Mesenchymal stem cell (in vitro differentiated cells and primary cell): ENCODE measurements at regions not wholly inside any gene's neighbourhood (a gene's known extent, or its start where the extent isn't known, plus 50 kb on each side); places are given as distances from the start of the nearest gene placed in this dataset.

Experiments used
- DNase-seq: peaks from one replicate; pipeline ENCODE4 v3.0.0-alpha.2; 2013
- H2AFZ ChIP-seq: one replicate; pipeline ENCODE4 v1.6.1; 2013; ENCODE audit warnings: low read depth, mild to moderate bottlenecking, control low read depth, inconsistent platforms, low read length, moderate library complexity
- H2AK5ac ChIP-seq: 2 replicates; pipeline ENCODE4 v1.6.1; 2013; ENCODE audit warnings: low read length, moderate library complexity, mild to moderate bottlenecking, inconsistent platforms; ENCODE audit not compliant: severe bottlenecking
- H2BK120ac ChIP-seq: one replicate; pipeline ENCODE4 v1.6.1; 2013; ENCODE audit warnings: low read depth, mild to moderate bottlenecking, inconsistent platforms, low read length, moderate library complexity
- H2BK12ac ChIP-seq, 2 experiments: one replicate each; pipeline ENCODE4 v1.6.1; 2013; ENCODE audit warnings: inconsistent platforms in 2 of 2, low read length in 2 of 2, mild to moderate bottlenecking in 2 of 2, moderate library complexity in 2 of 2, control low read depth in 1 of 2
- H2BK15ac ChIP-seq: one replicate; pipeline ENCODE4 v1.6.1; 2013; ENCODE audit warnings: mild to moderate bottlenecking, low read depth, inconsistent platforms; ENCODE audit not compliant: poor library complexity, severe bottlenecking
- H2BK5ac ChIP-seq: 2 replicates; pipeline ENCODE4 v1.6.1; 2013; ENCODE audit warnings: low read depth, mild to moderate bottlenecking, low read length, control low read depth, inconsistent platforms; ENCODE audit not compliant: poor library complexity, severe bottlenecking
- H3K14ac ChIP-seq, 2 experiments: one replicate each; pipeline ENCODE4 v1.6.1; 2013; ENCODE audit warnings: inconsistent platforms in 2 of 2, low read length in 2 of 2, control low read depth in 1 of 2, mild to moderate bottlenecking in 1 of 2, moderate library complexity in 1 of 2
- H3K18ac ChIP-seq, 2 experiments: one replicate each; pipeline ENCODE4 v1.6.1; 2013; ENCODE audit warnings: inconsistent platforms in 2 of 2, low read length in 2 of 2, control low read depth in 1 of 2, low read depth in 1 of 2, mild to moderate bottlenecking in 1 of 2
- H3K23ac ChIP-seq, 2 experiments: one replicate each; pipeline ENCODE4 v1.6.1; 2013; ENCODE audit warnings: inconsistent platforms in 2 of 2, low read length in 2 of 2, mild to moderate bottlenecking in 2 of 2, moderate library complexity in 2 of 2, control low read depth in 1 of 2
- H3K27ac ChIP-seq: 2 replicates; pipeline ENCODE4 v1.5.1; 2013; ENCODE audit warnings: mild to moderate bottlenecking, moderate library complexity, low read length, control low read depth, inconsistent platforms; ENCODE audit not compliant: poor library complexity, severe bottlenecking
- H3K27me3 ChIP-seq, 2 experiments: 2 replicates each; pipeline versions ENCODE4 v1.6.1 to v1.7.0; 2013; ENCODE audit warnings: low read length in 2 of 2, mild to moderate bottlenecking in 2 of 2, moderate library complexity in 2 of 2, control low read depth in 1 of 2, inconsistent platforms in 1 of 2; ENCODE audit not compliant: control insufficient read depth in 1 of 2, insufficient read depth in 1 of 2
- H3K36me3 ChIP-seq, 2 experiments: 2 replicates each; pipeline versions ENCODE4 v1.6.1 to v1.7.0; 2013; ENCODE audit warnings: low read length in 2 of 2, control low read depth in 1 of 2, inconsistent platforms in 1 of 2, low read depth in 1 of 2, mild to moderate bottlenecking in 1 of 2; ENCODE audit not compliant: insufficient read depth in 2 of 2, control insufficient read depth in 1 of 2
- H3K4ac ChIP-seq, 2 experiments: one replicate each; pipeline ENCODE4 v1.6.1; 2013; ENCODE audit warnings: inconsistent platforms in 2 of 2, low read length in 2 of 2, mild to moderate bottlenecking in 2 of 2, moderate library complexity in 2 of 2, control low read depth in 1 of 2, low read depth in 1 of 2
- H3K4me1 ChIP-seq: 2 replicates; pipeline ENCODE4 v1.6.1; 2013; ENCODE audit warnings: low read depth, low read length, control low read depth; ENCODE audit not compliant: control insufficient read depth, insufficient read depth
- H3K4me2 ChIP-seq: 2 replicates; pipeline ENCODE4 v1.6.1; 2013; ENCODE audit warnings: low read length, mild to moderate bottlenecking, inconsistent platforms; ENCODE audit not compliant: poor library complexity, severe bottlenecking
- H3K4me3 ChIP-seq, 2 experiments: 2 replicates each; pipeline versions ENCODE4 v1.5.1 to v1.7.0; 2013; ENCODE audit warnings: low read length in 2 of 2, mild to moderate bottlenecking in 2 of 2, control low read depth in 1 of 2, low read depth in 1 of 2; ENCODE audit not compliant: insufficient read depth in 1 of 2
- H3K79me1 ChIP-seq: replicated peaks from 2 replicates; pipeline ENCODE4 v1.6.1; 2013; ENCODE audit warnings: mild to moderate bottlenecking, control low read depth, low read length, inconsistent platforms; ENCODE audit not compliant: poor library complexity, severe bottlenecking
- H3K9ac ChIP-seq: 2 replicates; pipeline ENCODE4 v1.7.0; 2013; ENCODE audit warnings: mild to moderate bottlenecking, low read length, moderate library complexity
- H3K9me3 ChIP-seq: 2 replicates; pipeline ENCODE4 v1.7.0; 2013; ENCODE audit warnings: mild to moderate bottlenecking, low read length; ENCODE audit not compliant: control insufficient read depth
- H4K8ac ChIP-seq: one replicate; pipeline ENCODE4 v1.6.1; 2013; ENCODE audit warnings: inconsistent platforms, mild to moderate bottlenecking, low read length, moderate library complexity
- H4K91ac ChIP-seq: one replicate; pipeline ENCODE4 v1.6.1; 2013; ENCODE audit warnings: mild to moderate bottlenecking, low read length, inconsistent platforms
- WGBS: methylation state at CpG from one replicate; pipeline ENCODE4 v1.1.7; 2013; ENCODE audit warnings: mixed read lengths; 5-methylcytosine and 5-hydroxymethylcytosine counted together

GRCh38 chr10:56973766-56974165 is 612.7 kb upstream of the ZWINT start:
- H4K8ac ChIP-seq, result no peak overlapping the region
- no peak overlapping the region for H3K4me2 ChIP-seq
- H3K18ac ChIP-seq, result no peak overlapping the region
- no peak overlapping the region for H2AFZ ChIP-seq
- no peak overlapping the region for H2BK12ac ChIP-seq
- H2AK5ac ChIP-seq, result no peak overlapping the region
- no peak overlapping the region for H3K27ac ChIP-seq
- H3K36me3 ChIP-seq, result no peaks in the 10 kb centered on the region
- no peak overlapping the region for H3K14ac ChIP-seq
- no peak overlapping the region for H2BK5ac ChIP-seq
- H4K91ac ChIP-seq, result no peak overlapping the region
- H3K23ac ChIP-seq, result no peak overlapping the region
- no peaks in the 10 kb centered on the region for H3K79me1 ChIP-seq
- H3K27me3 ChIP-seq, result no peaks in the 10 kb centered on the region
- H3K4me3 ChIP-seq, result no peak overlapping the region
- peaks cover 18% of the 10 kb centered on the region for H3K9me3 ChIP-seq
- H2BK15ac ChIP-seq, result no peak overlapping the region
- H3K4me1 ChIP-seq, result no peaks in the 10 kb centered on the region
- no peak overlapping the region for H2BK120ac ChIP-seq
- DNase-seq, result no peak
- no peak overlapping the region for H3K4ac ChIP-seq
- no peak overlapping the region for H3K9ac ChIP-seq

DNA sequence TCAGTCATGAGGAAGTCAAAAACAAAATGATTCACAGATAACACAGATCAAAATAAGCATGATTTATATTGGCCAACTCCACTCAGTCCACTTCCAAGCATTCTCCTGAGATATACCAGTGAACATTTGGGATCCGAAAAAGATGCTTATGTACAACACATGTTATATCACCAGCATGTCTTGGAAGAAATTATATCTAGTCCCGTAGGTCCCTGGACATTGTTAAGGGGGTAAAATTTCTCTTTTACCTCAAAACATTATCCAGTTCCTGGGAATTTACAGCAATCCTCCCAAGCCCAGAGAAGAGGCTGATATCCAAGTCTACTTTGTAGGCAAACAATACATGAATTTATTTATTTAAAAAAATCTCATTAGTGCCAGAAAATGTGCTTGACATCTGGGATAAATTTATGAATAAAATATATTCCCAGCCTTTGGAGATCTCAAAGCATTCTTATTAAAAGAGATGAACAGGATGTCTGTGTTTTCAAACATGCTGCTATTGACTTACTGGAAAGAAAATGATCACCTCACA is 582.2 kb upstream of the ZWINT start:
- no peaks in the 10 kb centered on the region for H3K4me1 ChIP-seq
- no peak overlapping the region for H4K8ac ChIP-seq
- no peak for DNase-seq
- H4K91ac ChIP-seq, result no peak overlapping the region
- H2BK12ac ChIP-seq, result no peak overlapping the region
- no peak overlapping the region for H3K4me2 ChIP-seq
- H2AFZ ChIP-seq, result no peak overlapping the region
- H2BK120ac ChIP-seq, result no peak overlapping the region
- no peak overlapping the region for H3K9ac ChIP-seq
- no peak overlapping the region for H3K4me3 ChIP-seq
- no peak overlapping the region for H2BK5ac ChIP-seq
- H3K4ac ChIP-seq, result no peak overlapping the region
- no peak overlapping the region for H3K23ac ChIP-seq
- H3K27me3 ChIP-seq, result no peaks in the 10 kb centered on the region
- peaks cover 15% of the 10 kb centered on the region for H3K9me3 ChIP-seq
- no peak overlapping the region for H2AK5ac ChIP-seq
- H3K18ac ChIP-seq, result no peak overlapping the region
- H3K79me1 ChIP-seq, result no peaks in the 10 kb centered on the region
- no peak overlapping the region for H3K14ac ChIP-seq
- H3K27ac ChIP-seq, result no peak overlapping the region
- no CpG with 5 or more reads among the region's 2 CpGs for whole genome bisulfite sequencing
- H2BK15ac ChIP-seq, result no peak overlapping the region
- H3K36me3 ChIP-seq, result no peaks in the 10 kb centered on the region

- H3K36me3 ChIP-seq, result no peaks in the 10 kb centered on the region
- H2AFZ ChIP-seq, result no peak overlapping the region
- H3K9me3 ChIP-seq, result peaks cover 23% of the 10 kb centered on the region
- H4K8ac ChIP-seq, result no peak overlapping the region
- no peaks in the 10 kb centered on the region for H3K4me1 ChIP-seq
- H3K79me1 ChIP-seq, result no peaks in the 10 kb centered on the region
- H3K18ac ChIP-seq, result no peak overlapping the region
- no peak overlapping the region for H3K14ac ChIP-seq
- no peak overlapping the region for H3K27ac ChIP-seq
- no peak overlapping the region for H3K23ac ChIP-seq
- DNase-seq, result no peak
- H2AK5ac ChIP-seq, result no peak overlapping the region
- no peak overlapping the region for H2BK120ac ChIP-seq
- H2BK5ac ChIP-seq, result no peak overlapping the region
- H3K4me2 ChIP-seq, result no peak overlapping the region
- no peaks in the 10 kb centered on the region for H3K27me3 ChIP-seq
- H3K4ac ChIP-seq, result no peak overlapping the region
- no peak overlapping the region for H3K4me3 ChIP-seq
- no peak overlapping the region for H4K91ac ChIP-seq
- no peak overlapping the region for H2BK15ac ChIP-seq
- WGBS, result 57% methylated on average over 4 of the region's 4 CpGs
- H3K9ac ChIP-seq, result no peak overlapping the region
- H2BK12ac ChIP-seq, result no peak overlapping the region
Observed at GRCh38 chr10:56934515-56934914, 573.5 kb upstream of the ZWINT start.

DNA sequence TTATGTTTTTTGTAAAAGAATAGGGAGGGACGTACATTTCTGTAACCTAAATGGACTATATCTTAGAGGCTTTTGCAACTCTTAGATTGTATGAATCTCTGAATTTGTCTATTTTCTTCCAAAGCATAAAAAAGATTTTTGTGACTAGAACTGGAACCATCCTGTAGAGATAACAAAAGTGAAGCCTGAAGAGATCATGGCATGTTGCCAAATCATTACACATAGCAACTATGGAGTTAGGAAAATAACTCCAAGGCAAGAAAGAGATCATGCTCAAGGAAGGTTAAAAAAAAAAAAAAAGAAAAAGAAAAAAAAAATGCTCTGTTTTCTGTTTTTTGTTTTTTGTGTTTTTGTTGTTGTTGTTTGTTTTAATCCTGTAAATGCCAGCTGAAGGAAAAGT is 567.7 kb upstream of the ZWINT start:
- Histone ChIP-seq H2BK120ac (no peak overlapping the region), H3K4me1 (no peaks in the 10 kb centered on the region), H3K14ac (no peak overlapping the region), H3K4me2 (no peak overlapping the region), H3K23ac (no peak overlapping the region), H3K36me3 (no peaks in the 10 kb centered on the region), H3K79me1 (no peaks in the 10 kb centered on the region), H3K4ac (no peak overlapping the region), H2BK12ac (no peak overlapping the region), H2AFZ (no peak overlapping the region), H4K8ac (no peak overlapping the region), H4K91ac (no peak overlapping the region), H2AK5ac (no peak overlapping the region), H3K9me3 (peaks cover 24% of the 10 kb centered on the region), H3K18ac (no peak overlapping the region), H2BK5ac (no peak overlapping the region), H2BK15ac (no peak overlapping the region), H3K4me3 (no peak overlapping the region), H3K27ac (no peak overlapping the region), H3K9ac (no peak overlapping the region), H3K27me3 (no peaks in the 10 kb centered on the region)
- no CpG with 5 or more reads among the region's 1 CpG for WGBS
- DNase-seq, result peak; percentile 41
